GM12874 (cell line): ENCODE measurements at regions not wholly inside any gene's neighbourhood (a gene's known extent, or its start where the extent isn't known, plus 50 kb on each side); places are given as distances from the start of the nearest gene placed in this dataset.

Experiments
- TF ChIP-seq, protein P1 (sequence below): IDR thresholded peaks from 2 replicates; pipeline ENCODE4 v1.5.1; 2011; ENCODE audit warnings: low read depth, mild to moderate bottlenecking, control low read depth, low read length, moderate library complexity; ENCODE audit not compliant: insufficient read depth

DNA sequence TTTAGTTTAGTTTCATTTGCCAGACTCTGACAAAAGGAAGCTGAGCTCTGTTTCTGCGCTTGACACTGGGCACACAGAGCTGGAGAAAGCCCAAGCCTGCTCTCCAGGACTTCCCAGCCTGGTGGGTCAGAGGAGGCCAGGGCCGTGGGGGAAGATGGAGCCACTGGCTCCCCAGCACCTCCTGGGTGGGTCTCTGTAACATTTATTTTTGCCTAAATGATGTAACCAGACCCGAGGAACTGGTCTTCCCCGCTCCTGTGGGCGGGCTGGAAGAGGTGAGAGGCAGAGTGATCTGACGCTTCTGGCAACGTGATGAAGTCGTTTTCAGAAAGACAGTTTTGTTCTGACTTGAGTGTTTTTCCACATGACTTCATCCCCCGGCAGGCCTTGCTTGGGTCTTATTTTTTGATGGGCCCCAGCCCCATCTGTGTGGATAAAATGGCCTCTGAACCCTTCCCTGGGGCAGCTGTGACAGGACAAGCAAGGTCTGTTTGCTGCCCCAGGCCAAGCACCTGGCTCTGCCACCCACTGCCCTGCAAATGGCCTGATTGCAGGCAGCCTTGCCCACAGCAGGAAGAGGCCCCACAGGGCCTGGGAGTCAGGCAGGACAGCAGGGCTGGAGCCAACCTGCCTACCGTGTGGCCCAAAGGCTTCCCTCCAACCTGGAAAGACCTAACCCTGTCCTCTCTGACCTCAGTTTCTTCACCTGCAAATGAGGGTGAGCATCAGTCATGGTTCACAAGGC is 304.9 kb upstream of the ZMIZ1 start:
- TF ChIP-seq, protein P1, sequence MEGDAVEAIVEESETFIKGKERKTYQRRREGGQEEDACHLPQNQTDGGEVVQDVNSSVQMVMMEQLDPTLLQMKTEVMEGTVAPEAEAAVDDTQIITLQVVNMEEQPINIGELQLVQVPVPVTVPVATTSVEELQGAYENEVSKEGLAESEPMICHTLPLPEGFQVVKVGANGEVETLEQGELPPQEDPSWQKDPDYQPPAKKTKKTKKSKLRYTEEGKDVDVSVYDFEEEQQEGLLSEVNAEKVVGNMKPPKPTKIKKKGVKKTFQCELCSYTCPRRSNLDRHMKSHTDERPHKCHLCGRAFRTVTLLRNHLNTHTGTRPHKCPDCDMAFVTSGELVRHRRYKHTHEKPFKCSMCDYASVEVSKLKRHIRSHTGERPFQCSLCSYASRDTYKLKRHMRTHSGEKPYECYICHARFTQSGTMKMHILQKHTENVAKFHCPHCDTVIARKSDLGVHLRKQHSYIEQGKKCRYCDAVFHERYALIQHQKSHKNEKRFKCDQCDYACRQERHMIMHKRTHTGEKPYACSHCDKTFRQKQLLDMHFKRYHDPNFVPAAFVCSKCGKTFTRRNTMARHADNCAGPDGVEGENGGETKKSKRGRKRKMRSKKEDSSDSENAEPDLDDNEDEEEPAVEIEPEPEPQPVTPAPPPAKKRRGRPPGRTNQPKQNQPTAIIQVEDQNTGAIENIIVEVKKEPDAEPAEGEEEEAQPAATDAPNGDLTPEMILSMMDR, result no peak

DNA sequence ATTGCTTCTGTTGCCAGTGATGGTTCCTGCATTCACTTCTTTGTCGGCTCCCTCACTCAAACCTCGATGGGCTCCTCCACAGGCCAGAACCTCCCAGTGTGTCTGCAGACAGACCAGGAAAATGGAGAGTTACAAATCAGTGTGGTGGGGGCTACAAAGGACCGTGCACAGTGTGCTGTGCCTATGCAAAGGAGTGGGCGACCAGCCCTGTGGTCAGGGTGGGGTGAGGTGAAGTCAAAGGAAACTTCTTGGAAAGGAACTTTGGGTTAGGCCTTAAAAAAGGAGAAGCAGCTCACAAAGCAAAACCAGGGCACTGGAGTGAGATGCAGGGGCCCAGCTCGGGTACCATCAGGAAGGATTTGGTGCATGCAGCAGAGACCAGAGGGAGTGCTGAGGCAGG is 304.3 kb upstream of the ZMIZ1 start:
- TF ChIP-seq, protein P1, result no peak

DNA sequence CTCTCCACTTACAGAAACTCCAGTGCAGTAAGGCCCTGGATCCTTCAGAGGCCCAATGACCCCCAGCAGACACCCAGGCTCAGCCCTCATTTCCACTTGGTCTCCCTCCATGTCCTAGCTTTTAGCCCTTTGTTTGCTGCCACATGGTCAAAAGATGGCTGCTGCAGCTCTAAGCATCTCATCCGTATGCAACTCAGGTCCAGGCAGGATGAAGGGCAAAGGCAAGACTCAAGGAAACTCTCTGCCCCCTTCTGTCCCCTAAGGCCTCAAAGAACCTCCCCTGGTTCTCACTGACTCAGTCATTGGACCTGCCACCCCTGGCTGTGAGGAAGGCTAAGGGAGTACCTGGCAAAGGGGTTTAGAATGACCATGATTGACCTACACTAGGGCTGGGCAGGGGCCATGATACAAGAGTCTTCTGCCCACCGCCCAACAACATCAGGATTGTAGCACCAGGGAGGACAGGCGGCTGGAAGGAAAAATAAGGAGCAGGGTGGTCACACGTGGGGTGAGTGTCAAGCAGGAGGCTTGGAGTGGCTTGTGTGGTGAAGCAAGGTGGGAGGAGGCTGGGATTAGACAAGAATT is 303.8 kb upstream of the ZMIZ1 start:
- TF ChIP-seq, protein P1, result no peak

GRCh38 chr10:78765726-78766335 is 302.9 kb upstream of the ZMIZ1 start:
- TF ChIP-seq, protein P1, result no peak

DNA sequence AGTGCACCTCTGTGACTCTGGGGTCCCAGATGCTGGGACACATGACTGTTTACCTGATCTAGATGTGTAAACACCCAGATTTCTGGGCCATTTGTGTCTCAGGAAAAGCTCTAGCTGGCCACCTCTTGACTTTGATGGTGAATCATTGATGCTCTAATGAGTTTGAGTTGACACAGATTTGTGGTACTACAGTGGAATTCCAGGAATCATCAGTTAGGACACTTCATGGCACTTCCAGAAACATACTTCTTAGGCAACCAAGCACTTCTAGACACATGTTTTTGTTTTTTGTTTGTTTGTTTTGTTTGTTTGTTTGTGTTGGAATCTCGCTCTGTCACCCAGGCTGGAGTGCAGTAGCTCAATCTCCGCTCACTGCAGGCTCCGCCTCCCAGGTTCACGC is 302.2 kb upstream of the ZMIZ1 start:
- TF ChIP-seq, protein P1, result no peak

DNA sequence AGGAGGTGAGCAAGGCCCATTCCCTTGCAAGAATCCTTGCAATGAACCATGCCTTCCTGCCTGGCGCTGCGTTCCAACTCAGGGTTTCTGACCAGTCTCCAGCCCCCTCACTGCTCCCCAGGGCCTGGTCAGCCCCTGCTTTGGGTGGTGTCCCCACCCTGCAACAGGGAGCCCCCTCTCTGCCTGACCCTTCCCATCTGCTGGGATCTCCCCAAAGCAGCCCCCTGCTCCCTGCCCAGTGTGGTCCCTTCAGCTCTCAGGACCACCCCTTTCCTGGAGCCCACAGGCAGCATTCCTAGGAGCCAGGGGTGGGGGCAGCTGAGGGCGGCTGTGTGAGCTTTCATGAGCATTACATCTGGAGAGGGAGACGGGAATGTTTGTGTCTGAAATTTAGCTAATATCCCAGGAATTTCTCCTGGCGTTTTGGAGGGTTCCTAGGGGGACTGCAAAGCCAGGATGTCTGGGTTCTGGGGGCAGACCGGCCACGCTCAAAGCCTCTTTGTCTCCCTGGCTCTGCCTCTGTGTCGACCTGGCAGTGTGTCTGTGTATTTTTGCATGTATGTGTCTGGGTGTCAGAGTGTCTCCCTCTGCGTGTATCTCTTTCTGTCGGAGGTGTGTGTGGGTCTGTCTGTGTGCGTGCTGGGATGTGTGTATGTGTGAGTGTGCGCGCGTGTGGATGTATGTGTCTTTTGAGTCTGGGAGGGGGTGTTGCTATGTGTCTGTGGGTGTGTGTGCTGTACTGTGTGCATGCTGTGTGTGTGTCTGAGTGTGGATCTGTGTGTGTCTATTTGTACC is 300.5 kb upstream of the ZMIZ1 start:
- TF ChIP-seq, protein P1, result no peak

DNA sequence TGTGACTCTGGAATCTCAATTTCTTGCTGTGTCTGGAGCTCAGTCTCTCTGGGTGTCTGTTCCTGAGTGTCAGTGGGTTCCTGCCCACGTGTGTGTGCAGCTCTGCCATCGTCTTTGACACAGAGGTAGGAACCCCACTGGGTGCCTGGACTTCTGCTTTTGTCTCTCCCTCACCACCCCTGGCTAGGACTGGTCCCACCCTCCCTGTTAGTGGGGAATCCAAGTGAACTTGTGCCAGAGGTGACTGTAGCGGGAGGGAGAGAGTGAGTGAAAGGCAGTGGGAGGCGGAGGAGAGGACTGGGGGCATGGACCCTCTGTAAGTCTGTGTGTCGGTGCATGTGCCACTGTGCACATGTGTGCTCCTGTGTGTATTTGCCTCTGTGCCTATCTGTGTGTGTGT is 299.9 kb upstream of the ZMIZ1 start:
- TF ChIP-seq, protein P1, result no peak
